Renal cortical epithelial cell (primary cell): ENCODE measurements at regions not wholly inside any gene's neighbourhood (a gene's known extent, or its start where the extent isn't known, plus 50 kb on each side); places are given as distances from the start of the nearest gene placed in this dataset.
"Not testable (repeated sequence)": the region's sequence is repeated elsewhere in the genome, so short reads cannot be mapped to it uniquely, and the experiment has no call there.

Experiments used
- DNase-seq: peaks from one replicate; pipeline ENCODE4 v3.0.0-alpha.2; 2011; ENCODE audit warnings: low read depth

DNA sequence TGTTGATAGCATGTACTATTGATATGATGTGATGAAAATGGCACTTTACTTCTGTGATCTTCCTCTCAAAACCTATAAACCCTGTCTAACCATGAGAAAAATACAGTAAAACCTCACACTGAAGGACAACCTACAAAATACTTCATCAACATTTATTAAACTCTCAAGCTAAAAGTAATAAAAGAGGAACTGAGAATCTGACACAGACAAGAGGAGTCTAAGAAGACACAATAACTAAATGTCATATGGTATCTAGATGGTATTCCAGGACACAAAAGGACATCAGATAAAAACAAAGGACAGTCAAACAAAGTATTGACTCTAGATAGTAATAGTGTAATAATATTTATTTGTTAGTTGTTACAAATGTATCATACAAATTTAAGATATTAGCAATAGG lies 655.3 kb downstream of the SH3BGRL start:
- no peak for DNase-seq

- DNase-seq, result no peak
Observed at GRCh38 chrX:81866873-81867272, 665.0 kb downstream of the SH3BGRL start.

DNA sequence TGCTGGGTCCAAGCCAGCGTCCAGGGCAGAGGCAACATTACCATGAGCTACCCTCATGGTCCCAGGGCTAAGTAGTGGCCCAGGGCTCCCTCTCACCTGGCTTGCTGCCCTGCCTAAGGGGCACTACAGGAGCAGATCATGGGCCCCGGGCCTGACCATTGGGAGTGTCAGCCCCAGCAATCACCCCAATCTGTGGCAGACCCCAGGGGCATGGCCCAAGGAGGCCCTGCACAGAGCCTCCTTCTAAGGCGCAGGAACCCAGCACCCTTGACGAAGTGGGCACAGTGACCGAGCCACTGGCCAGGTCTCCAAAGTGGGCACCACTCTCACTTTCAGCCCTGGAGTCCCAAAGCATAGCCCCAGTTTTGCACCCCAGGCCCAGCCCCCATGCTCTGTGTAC lies 667.1 kb downstream of the SH3BGRL start:
- DNase-seq, result no peak

GRCh38 chrX:81874807-81875206 lies 672.9 kb downstream of the SH3BGRL start:
- DNase-seq, result no peak

- no peak for DNase-seq
Observed at GRCh38 chrX:81875800-81876199, 673.9 kb downstream of the SH3BGRL start.

DNA sequence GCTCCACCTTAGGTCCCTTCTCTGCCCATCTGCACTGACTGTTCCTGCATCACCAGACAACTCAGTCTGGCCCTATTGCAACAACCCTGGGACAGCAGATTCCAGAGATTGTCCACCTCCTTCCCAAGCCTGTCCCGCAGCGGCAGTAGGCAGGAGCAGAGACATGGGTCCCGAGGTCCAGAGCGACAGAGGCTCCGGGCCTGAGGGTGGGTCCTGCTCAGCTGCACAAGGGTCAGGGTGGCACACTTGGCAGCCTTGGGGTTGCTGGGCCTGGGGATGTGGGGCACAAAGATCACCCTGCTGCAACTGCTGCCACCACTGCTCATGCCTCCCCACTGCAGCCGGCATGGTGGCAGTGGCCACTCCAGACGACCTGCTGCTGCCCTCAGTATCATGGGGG lies 674.5 kb downstream of the SH3BGRL start:
- DNase-seq, result no peak

DNA sequence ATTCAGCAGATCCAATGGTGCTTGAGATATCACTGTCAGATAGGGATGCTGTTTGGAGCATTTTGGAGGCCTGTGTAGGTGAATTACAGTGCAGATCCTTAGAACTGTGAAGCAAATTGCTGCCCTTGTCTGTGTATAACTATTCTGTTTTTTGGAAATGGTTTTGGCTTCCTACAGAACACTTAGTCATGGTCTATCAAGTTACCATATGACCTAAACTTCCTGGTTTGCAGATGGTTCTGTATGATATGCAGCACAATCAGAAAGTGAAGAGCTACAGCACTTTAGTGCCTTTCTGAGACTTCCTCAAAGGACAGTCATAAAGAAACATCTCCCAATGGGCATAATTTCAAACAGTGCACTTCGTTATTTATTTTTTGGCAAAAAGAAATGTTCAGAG lies 688.6 kb downstream of the SH3BGRL start:
- DNase-seq, result no peak

DNA sequence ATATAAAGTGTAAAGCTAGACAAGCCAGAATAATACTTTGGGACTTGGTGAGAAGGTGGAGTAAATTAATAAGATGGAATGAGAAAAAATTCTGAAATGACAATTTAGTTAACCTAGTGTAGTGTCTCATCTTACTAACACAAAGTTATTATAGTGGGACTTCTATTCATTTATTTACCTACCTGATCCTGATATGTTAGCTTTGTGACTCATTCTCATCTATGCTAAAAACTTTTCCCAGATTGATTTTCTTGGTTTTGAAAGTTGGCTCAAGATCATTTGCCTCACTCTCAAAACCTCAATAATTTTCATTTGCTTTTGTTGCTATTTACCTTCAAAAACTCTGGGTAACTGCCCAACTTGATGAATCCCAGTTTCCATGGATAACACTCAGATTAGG lies 698.6 kb downstream of the SH3BGRL start:
- peak; percentile 1 for DNase-seq

GRCh38 chrX:81925812-81926211 lies 723.9 kb downstream of the SH3BGRL start:
- no peak for DNase-seq

DNA sequence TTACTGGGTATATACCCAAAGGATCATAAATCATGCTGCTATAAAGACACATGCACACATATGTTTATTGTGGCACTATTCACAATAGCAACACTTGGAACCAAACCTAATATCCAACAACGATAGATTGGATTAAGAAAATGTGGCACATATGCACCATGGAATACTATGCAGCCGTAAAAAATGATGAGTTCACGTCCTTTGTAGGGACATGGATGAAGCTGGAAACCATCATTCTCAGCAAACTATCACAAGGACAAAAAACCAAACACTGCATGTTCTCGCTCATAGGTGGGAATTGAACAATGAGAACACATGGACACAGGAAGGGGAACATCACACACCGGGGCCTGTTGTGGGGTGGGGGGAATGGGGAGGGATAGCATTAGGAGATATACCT lies 744.0 kb downstream of the SH3BGRL start:
- DNase-seq, result not testable (repeated sequence)

DNA sequence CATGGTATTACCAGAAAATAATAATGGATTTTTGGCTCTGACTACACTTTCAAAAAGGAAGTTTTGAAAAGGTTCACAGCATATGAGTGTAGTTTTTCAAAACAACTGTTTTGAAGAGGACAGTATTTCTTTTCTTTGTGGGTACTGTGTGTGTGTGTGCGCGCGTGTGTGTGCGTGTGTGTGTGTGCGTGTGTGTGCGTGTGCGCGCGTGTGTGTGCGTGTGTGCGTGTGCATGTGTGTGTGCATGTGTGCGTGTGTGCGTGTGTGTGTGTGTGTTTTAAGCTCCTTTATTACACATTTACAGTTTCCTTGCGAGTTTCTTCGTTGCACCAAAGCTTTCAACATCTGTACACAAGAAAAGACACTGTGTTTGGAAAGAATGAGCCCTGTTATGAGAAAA lies 755.4 kb downstream of the SH3BGRL start:
- DNase-seq, result no peak

- DNase-seq, result peak; percentile 6
Observed at GRCh38 chrX:81957900-81958545, 756.1 kb downstream of the SH3BGRL start.

DNA sequence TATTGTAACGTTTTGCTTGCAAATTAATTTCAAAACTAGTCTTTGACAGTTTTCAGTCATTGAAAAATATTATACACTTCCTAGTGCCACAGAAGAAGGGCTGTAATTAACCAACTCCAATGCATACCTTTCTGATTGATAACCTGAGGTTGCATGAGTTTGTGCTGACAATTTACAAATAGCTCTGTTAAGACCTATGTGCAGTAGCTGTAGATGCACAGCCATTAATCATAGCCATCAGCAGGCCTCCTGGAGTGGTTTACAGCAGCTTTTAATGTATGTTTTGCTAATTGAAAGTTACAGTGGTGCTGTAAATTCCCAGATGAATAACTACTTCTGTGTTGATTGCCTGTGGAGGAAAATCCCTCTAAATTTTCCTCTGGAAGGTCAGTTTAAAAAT lies 758.1 kb downstream of the SH3BGRL start:
- no peak for DNase-seq

- not testable (repeated sequence) for DNase-seq
Observed at GRCh38 chrX:81974413-81974812, 772.5 kb downstream of the SH3BGRL start.

- DNase-seq, result no peak
Observed at GRCh38 chrX:81979806-81980515, 778.1 kb downstream of the SH3BGRL start.

DNA sequence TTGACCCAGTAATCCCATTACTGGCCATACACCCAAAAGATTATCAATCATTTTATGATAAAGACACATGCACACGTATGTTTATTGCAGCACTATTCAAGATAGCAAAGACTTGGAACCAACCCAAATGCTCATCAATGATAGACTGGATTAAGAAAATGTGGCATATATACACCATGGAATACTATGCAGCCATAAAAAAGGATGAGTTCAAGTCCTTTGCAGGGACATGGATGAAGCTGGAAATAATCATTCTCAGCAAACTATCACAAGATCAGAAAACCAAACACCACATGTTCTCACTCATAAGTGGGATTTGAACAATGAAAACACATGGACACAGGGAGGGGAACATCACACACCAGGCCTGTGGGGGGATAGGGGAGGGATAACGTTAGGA lies 785.3 kb downstream of the SH3BGRL start:
- not testable (repeated sequence) for DNase-seq

DNA sequence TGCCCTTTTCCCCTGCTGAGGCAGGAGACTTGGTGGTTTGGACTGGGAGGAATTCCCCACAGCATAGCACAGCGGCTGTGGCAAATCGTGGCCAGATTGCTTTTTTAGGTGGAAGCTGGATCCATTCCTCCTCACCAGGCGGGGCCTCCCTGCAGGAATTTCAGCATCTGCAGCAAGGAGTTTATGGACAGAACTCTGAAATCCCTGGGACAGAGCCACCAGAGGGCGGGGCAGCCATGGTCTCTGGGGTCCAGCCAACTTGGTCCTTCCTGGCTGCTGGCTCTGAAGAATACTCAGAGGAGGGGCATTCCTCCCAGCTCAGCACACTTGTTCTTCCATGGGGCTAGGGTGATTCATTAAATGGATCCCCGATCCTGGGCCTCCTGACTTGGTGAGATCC lies 794.3 kb downstream of the SH3BGRL start:
- DNase-seq, result no peak

DNA sequence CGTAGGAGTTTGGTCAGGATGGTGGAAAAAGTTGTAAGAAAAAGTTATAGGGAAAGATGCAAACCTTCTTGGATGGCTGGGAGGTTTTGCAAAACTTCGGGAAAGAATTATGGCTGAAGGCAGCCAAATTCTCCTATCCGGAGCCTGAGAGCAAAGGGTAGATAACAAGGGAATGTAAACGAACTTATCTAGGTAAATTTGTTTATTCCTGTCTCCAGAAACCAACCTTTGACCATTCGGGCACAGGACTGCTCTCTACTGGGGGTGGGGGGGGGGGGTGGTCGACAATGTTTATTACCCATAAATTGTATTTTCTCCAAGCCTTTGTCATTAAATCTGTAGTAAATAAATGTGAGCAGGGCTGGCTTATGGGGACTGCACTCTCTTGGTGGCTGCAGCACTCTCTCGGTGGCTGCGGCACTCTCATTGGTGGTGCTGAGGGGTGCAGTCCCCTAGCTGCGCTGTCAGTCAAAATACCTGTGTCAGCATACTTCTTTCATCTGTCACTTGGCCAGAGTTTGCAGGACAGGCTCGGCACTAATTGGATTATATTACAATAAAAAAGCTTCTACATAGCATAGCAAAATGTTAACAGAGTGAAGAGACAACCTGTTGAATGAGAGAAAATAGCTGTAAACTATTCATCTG lies 827.8 kb downstream of the SH3BGRL start:
- DNase-seq, result no peak

DNA sequence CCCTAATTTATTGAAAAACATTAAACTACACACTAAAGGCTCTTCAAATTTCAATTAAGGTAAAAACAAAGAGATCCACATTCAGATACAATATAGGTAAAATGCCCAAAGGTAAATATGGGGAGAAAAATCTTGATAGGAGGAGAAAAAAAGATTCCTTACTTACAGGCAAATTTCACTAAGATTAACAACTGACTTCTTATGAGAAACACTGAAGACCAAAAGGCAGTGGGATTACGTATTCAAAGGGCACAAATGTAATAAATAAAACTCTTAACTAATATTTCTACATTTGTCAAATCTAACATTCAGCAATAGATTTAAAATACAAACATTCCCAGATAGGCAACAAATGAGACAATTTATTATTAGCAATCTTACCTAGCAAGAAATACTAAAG lies 829.3 kb downstream of the SH3BGRL start:
- no peak for DNase-seq

- DNase-seq, result no peak
Observed at GRCh38 chrX:82038793-82039192, 836.9 kb downstream of the SH3BGRL start.

GRCh38 chrX:82041034-82041433 lies 839.1 kb downstream of the SH3BGRL start:
- no peak for DNase-seq

- no peak for DNase-seq
Observed at GRCh38 chrX:82058728-82059127, 856.8 kb downstream of the SH3BGRL start.

DNA sequence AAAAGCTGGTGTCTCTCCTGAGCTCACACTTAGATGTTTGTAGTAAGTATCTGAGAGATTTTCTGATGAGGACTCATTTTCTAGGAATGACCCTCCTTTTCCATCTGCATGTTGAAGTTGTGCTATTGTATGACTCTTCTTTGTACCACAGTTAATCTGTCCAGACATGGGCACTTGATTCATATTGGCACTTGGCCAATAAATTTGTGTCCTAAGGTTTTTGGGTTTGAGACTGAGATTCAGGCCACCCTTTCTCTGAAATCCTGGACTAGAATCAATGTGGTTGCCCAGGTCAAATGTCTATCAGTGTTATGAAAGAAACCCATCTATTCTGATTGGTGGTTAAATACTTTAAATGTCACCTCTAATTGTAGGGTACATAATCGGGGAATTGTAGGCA lies 869.0 kb downstream of the SH3BGRL start:
- DNase-seq, result no peak
